ENCODE measurements at regions not wholly inside any gene's neighbourhood (a gene's known extent, or its start where the extent isn't known, plus 50 kb on each side); places are given as distances from the start of the nearest gene placed in this dataset.

- H3K4me1 Mint-ChIP-seq (ENCODE audit: low read depth): no peaks in the 10 kb centered on the region
- H3K9me3 Mint-ChIP-seq (ENCODE audit: insufficient read depth): no peaks in the 10 kb centered on the region
- POLR2A ChIA-PET: no interaction called here
- no peak for DNase-seq
- no peaks in the 10 kb centered on the region for H3K27me3 Mint-ChIP-seq (ENCODE audit: low read depth)
- H3K4me3 Mint-ChIP-seq: no peak overlapping the region
- no peak overlapping the region for H3K27ac Mint-ChIP-seq
- CTCF ChIA-PET: no interaction called here
- ATAC-seq: no peak
- H3K36me3 Mint-ChIP-seq (ENCODE audit: low read depth): no peaks in the 10 kb centered on the region
Observed at GRCh38 chr13:107477772-107478379, 737.5 kb downstream of the LIG4 start.

DNA sequence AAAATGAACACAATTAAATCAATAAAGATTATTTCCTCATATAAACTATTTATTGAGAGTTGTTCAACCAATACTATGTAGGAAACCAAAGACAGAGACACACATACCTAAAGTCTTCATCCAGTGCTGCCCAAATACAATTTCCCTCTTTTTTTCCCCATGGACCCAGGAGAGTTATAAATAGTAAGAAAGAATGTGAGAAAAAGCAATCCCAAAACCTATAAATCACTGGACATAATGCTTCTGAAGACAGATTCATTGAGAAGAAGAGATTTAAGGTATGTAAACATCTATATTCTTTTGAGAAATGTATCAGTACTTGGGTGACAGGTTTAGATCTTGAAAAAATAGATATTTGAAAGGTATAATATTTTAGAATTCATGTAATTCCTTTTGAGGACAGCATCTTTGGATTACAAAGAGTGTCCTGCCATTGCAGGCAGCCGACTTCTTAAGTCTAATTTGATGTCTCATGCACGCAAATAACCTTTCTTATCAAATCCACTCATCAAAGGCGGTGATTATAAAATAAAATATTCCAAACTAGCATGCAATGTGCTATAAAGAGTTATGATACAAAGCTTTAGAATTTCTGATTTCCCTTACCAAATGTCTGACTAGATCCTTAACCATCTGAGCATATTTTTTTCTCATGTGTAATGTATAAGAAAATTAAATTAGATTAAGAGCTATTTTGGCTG, 739.4 kb downstream of the LIG4 start:
- DNase-seq (no peak), ATAC-seq (no peak)
- H3K9me3 Mint-ChIP-seq (ENCODE audit: insufficient read depth): peaks cover 7% of the 10 kb centered on the region
- H3K4me3 Mint-ChIP-seq: no peak overlapping the region
- POLR2A ChIA-PET: no interaction called here
- H3K27ac Mint-ChIP-seq: no peak overlapping the region
- no peaks in the 10 kb centered on the region for H3K4me1 Mint-ChIP-seq (ENCODE audit: low read depth)
- no peaks in the 10 kb centered on the region for H3K27me3 Mint-ChIP-seq (ENCODE audit: low read depth)
- CTCF ChIA-PET: no interaction called here
- H3K36me3 Mint-ChIP-seq (ENCODE audit: low read depth): no peaks in the 10 kb centered on the region

- Mint-ChIP-seq H3K9me3 (ENCODE audit: insufficient read depth) (peaks cover 10% of the 10 kb centered on the region), H3K27me3 (ENCODE audit: low read depth) (no peaks in the 10 kb centered on the region), H3K4me1 (ENCODE audit: low read depth) (no peaks in the 10 kb centered on the region), H3K27ac (no peak overlapping the region), H3K4me3 (no peak overlapping the region), H3K36me3 (ENCODE audit: low read depth) (no peaks in the 10 kb centered on the region)
- DNase-seq (no peak), ATAC-seq (no peak)
- POLR2A ChIA-PET: no interaction called here
- CTCF ChIA-PET: no interaction called here
Observed at GRCh38 chr13:107473253-107473652, 742.1 kb downstream of the LIG4 start.

DNA sequence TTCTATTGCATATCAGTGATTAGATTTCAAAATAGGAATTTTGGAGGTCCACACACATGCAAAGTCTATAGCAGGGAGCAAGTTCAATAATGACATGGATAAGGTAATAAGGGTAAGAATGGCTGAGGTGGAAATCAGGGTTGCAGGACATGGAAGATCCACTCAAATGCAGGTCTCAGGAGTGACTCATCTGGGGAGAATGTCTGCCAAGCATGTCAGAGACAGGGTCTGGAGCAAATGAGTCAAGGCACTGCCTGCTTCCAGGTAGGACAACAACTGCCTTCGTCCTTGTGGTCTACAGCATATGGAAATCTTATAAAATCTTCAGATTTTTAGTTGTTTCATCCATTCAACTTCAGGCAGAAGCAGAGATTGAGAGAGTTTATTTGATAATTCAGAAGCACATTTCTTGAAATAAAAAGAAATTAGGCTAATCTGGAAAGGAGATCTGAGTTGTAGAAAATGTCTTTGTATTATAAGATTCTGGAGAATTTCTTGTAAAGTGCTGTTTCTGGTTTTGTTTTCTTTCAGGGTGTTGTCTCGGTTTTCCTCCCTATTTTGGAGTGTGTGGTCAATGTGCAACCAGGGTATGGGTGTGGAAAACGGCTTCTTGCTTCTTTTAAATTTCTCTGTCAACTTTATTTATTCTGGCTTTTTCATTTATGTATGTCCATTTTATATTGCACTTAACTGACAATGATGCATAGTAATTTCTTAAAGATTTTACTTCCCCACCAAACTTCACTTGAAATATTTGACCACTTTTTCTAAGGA, 748.8 kb downstream of the LIG4 start:
- no peak for DNase-seq
- ChIA-PET CTCF (no interaction called here), POLR2A (no interaction called here)
- Mint-ChIP-seq H3K4me1 (ENCODE audit: low read depth) (no peaks in the 10 kb centered on the region), H3K27me3 (ENCODE audit: low read depth) (no peaks in the 10 kb centered on the region), H3K27ac (no peak overlapping the region), H3K36me3 (ENCODE audit: low read depth) (no peaks in the 10 kb centered on the region), H3K9me3 (ENCODE audit: insufficient read depth) (peaks cover 14% of the 10 kb centered on the region), H3K4me3 (no peak overlapping the region)
- ATAC-seq: no peak

DNA sequence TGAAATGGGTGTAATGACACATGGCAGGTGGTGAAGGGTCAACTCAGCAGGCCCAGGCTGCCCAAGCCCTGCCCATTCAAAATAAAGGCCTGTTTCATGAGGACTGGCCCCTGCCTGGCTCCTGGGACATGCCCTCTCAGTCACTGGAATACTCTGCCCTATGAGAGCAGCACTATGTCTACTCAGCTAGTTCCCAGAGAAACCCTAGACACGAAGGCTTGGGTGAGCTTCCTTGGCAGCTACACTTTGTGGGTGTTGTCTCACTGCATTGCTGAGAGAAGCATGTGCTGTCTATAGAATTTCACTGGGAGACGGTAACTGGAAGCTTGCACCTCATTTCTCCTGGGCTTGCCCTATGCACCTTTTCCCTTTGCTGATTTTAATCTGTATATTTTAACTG, 752.8 kb downstream of the LIG4 start:
- ChIA-PET CTCF (no interaction called here), POLR2A (no interaction called here)
- DNase-seq (no peak), ATAC-seq (no peak)
- Mint-ChIP-seq H3K9me3 (ENCODE audit: insufficient read depth) (peaks cover 9% of the 10 kb centered on the region), H3K4me1 (ENCODE audit: low read depth) (no peaks in the 10 kb centered on the region), H3K27ac (no peak overlapping the region), H3K36me3 (ENCODE audit: low read depth) (no peaks in the 10 kb centered on the region), H3K27me3 (ENCODE audit: low read depth) (no peaks in the 10 kb centered on the region), H3K4me3 (no peak overlapping the region)

- Mint-ChIP-seq H3K9me3 (ENCODE audit: insufficient read depth) (peaks cover 3% of the 10 kb centered on the region), H3K4me3 (no peak overlapping the region), H3K36me3 (ENCODE audit: low read depth) (no peaks in the 10 kb centered on the region), H3K27ac (no peak overlapping the region), H3K27me3 (ENCODE audit: low read depth) (no peaks in the 10 kb centered on the region), H3K4me1 (ENCODE audit: low read depth) (no peaks in the 10 kb centered on the region)
- ATAC-seq (no peak), DNase-seq (no peak)
- POLR2A ChIA-PET: no interaction called here
- CTCF ChIA-PET: no interaction called here
Observed at GRCh38 chr13:107461751-107462150, 753.6 kb downstream of the LIG4 start.

DNA sequence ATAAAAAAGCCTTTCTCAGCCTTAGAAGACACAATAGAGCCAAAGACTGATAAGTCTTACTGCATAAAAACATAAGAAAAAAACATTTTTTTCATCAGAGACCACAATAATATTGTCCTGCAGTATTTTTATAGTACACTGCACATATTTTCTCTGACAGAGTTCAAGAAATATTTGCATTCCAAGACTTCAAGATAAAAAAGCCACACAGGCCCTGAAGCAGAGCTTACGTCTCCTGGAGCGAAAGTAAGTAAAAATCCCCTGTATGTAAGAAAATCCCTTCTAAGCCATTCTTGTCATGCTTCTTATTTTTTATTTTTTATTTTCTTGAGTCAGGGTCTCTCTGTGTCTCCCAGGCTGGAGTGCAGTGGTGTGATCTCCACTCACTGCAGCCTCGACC, 755.9 kb downstream of the LIG4 start:
- POLR2A ChIA-PET: no interaction called here
- DNase-seq: no peak
- Mint-ChIP-seq H3K27ac (no peak overlapping the region), H3K4me3 (no peak overlapping the region), H3K4me1 (ENCODE audit: low read depth) (no peaks in the 10 kb centered on the region), H3K36me3 (ENCODE audit: low read depth) (no peaks in the 10 kb centered on the region), H3K27me3 (ENCODE audit: low read depth) (no peaks in the 10 kb centered on the region), H3K9me3 (ENCODE audit: insufficient read depth) (peaks cover 6% of the 10 kb centered on the region)
- CTCF ChIA-PET: no interaction called here
- no peak for ATAC-seq

GRCh38 chr13:107458269-107458668, 757.1 kb downstream of the LIG4 start:
- CTCF ChIA-PET: no interaction called here

DNA sequence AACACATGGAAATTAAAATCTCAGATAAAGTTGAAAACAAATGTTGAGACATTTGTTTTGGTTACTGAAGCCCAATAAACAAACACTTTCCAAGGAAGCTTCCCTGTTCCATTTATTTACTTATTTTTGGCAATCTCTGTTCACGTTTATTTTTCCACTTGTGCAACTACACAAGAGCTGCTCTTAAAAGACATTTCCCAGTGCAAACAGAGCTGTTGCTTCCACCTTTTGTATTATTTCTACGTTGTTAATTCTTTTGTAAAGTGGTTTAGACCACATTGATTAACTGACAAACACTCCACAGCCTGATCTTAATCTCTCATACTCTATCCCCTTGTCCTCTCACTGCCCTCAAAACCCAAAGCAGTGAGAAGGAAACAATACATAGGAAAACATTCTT, 757.6 kb downstream of the LIG4 start:
- ATAC-seq (no peak), DNase-seq (no peak)
- H3K9me3 Mint-ChIP-seq (ENCODE audit: insufficient read depth): peaks cover 6% of the 10 kb centered on the region
- ChIA-PET CTCF (no interaction called here), POLR2A (interaction anchor here (0.5 kb wide), 1 partner anchor 339 kb away, joined by 3 read pairs; no protein-coding TSS in a partner anchor)
- H3K27ac Mint-ChIP-seq: no peak overlapping the region
- H3K4me1 Mint-ChIP-seq (ENCODE audit: low read depth): no peaks in the 10 kb centered on the region
- H3K36me3 Mint-ChIP-seq (ENCODE audit: low read depth): no peaks in the 10 kb centered on the region
- H3K4me3 Mint-ChIP-seq: no peak overlapping the region
- no peaks in the 10 kb centered on the region for H3K27me3 Mint-ChIP-seq (ENCODE audit: low read depth)

More at GRCh38 chr13:107458269-107458668, 757.1 kb downstream of the LIG4 start:
- POLR2A ChIA-PET: no interaction called here
- ATAC-seq: no peak
- no peaks in the 10 kb centered on the region for H3K27me3 Mint-ChIP-seq (ENCODE audit: low read depth)
- H3K36me3 Mint-ChIP-seq (ENCODE audit: low read depth): no peaks in the 10 kb centered on the region
- no peak for DNase-seq
- H3K27ac Mint-ChIP-seq: no peak overlapping the region
- H3K4me1 Mint-ChIP-seq (ENCODE audit: low read depth): no peaks in the 10 kb centered on the region
- H3K4me3 Mint-ChIP-seq: no peak overlapping the region
- peaks cover 6% of the 10 kb centered on the region for H3K9me3 Mint-ChIP-seq (ENCODE audit: insufficient read depth)

- H3K4me1 Mint-ChIP-seq (ENCODE audit: low read depth): no peaks in the 10 kb centered on the region
- H3K27ac Mint-ChIP-seq: no peak overlapping the region
- H3K9me3 Mint-ChIP-seq (ENCODE audit: insufficient read depth): peaks cover 6% of the 10 kb centered on the region
- no peak for ATAC-seq
- POLR2A ChIA-PET: no interaction called here
- CTCF ChIA-PET: no interaction called here
- H3K4me3 Mint-ChIP-seq: no peak overlapping the region
- no peaks in the 10 kb centered on the region for H3K27me3 Mint-ChIP-seq (ENCODE audit: low read depth)
- H3K36me3 Mint-ChIP-seq (ENCODE audit: low read depth): no peaks in the 10 kb centered on the region
- DNase-seq: no peak
Observed at GRCh38 chr13:107456431-107456830, 758.9 kb downstream of the LIG4 start.

DNA sequence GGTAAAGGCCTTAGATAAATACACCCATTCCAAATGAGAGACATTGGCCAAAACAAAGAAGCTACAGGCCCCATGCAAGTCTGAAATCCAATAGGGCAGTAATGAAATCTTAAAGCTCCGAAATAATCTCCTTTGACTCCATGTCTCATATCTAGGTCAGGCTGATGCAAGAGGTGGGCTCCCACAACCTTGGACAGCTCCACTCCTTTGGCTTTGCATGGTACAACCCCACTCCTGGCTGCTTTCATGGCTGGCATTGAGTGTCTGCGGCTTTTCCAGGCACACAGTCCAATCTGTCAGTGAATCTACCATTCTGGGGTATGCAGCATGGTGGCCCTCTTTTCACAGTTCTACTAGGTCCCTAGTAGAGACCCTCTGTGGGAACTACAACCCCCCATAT, 762.5 kb downstream of the LIG4 start:
- Mint-ChIP-seq H3K4me1 (ENCODE audit: low read depth) (peaks cover 4% of the 10 kb centered on the region), H3K27ac (no peak overlapping the region), H3K27me3 (ENCODE audit: low read depth) (no peaks in the 10 kb centered on the region), H3K36me3 (ENCODE audit: low read depth) (no peaks in the 10 kb centered on the region), H3K4me3 (no peak overlapping the region), H3K9me3 (ENCODE audit: insufficient read depth) (peaks cover 11% of the 10 kb centered on the region)
- DNase-seq: no peak
- ChIA-PET CTCF (no interaction called here), POLR2A (no interaction called here)
- no peak for ATAC-seq

GRCh38 chr13:107450931-107451330, 764.4 kb downstream of the LIG4 start:
- Mint-ChIP-seq H3K9me3 (ENCODE audit: insufficient read depth) (peaks cover 11% of the 10 kb centered on the region), H3K27ac (no peak overlapping the region), H3K4me1 (ENCODE audit: low read depth) (peaks cover 4% of the 10 kb centered on the region), H3K36me3 (ENCODE audit: low read depth) (no peaks in the 10 kb centered on the region), H3K4me3 (no peak overlapping the region), H3K27me3 (ENCODE audit: low read depth) (no peaks in the 10 kb centered on the region)
- POLR2A ChIA-PET: no interaction called here
- CTCF ChIA-PET: no interaction called here
- ATAC-seq: no peak
- DNase-seq: peak; percentile 22
